ENCODE measurements at regions not wholly inside any gene's neighbourhood (a gene's known extent, or its start where the extent isn't known, plus 50 kb on each side); places are given as distances from the start of the nearest gene placed in this dataset.
"Not testable (repeated sequence)": the region's sequence is repeated elsewhere in the genome, so short reads cannot be mapped to it uniquely, and the experiment has no call there.

- CTCF ChIA-PET: no interaction called here
- no peak for TF ChIP-seq CTCF (IDR thresholded peaks at IDR 0.05; ENCODE audit: control extremely low read depth, extremely low read depth, low read depth, missing control alignments)
- POLR2A ChIA-PET: interaction anchor here (0.7 kb wide), 1 partner anchor 9 kb away, joined by 4 read pairs; no protein-coding TSS in a partner anchor
- no peak for DNase-seq (ENCODE audit: extremely low spot score)
Observed at GRCh38 chr4:144851948-144852347, 206.0 kb downstream of the HHIP start.

GRCh38 chr4:144861471-144861870 is 215.5 kb downstream of the HHIP start:
- ChIA-PET POLR2A (interaction anchor here (0.5 kb wide), 1 partner anchor 10 kb away, joined by 4 read pairs; no protein-coding TSS in a partner anchor), CTCF (no interaction called here)
- no peak for TF ChIP-seq CTCF (IDR thresholded peaks at IDR 0.05; ENCODE audit: control extremely low read depth, extremely low read depth, low read depth, missing control alignments)
- DNase-seq (ENCODE audit: extremely low spot score): no peak

- no peak for DNase-seq (ENCODE audit: extremely low spot score)
- no peak for TF ChIP-seq CTCF (IDR thresholded peaks at IDR 0.05; ENCODE audit: control extremely low read depth, extremely low read depth, low read depth, missing control alignments)
Observed at GRCh38 chr4:144862210-144862609, 216.3 kb downstream of the HHIP start.

DNA sequence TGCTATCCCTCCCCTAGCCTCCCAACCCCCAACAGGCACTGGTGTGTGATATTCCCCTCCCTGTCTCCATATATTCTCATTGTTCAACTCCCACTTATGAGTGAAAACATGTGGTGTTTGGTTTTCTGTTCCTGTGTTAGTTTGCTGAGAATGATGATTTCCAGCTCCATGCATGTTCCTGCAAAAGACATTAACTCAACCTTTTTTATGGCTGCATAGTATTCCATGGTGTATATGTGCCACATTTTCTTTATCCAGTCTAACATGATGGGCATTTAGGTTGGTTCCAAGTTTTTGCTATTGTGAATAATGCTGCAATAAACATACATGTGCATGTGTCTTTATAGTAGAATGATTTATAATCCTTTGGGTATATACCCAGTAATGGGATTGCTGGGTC is 218.9 kb downstream of the HHIP start:
- CTCF ChIA-PET: interaction anchor here (0.7 kb wide), 1 partner anchor 77 kb away, joined by 3 read pairs; no protein-coding TSS in a partner anchor
- POLR2A ChIA-PET; DNase-seq (ENCODE audit: extremely low spot score): not testable (repeated sequence)

More at GRCh38 chr4:144862210-144862609, 216.3 kb downstream of the HHIP start:
- ChIA-PET CTCF (no interaction called here), POLR2A (no interaction called here)

DNA sequence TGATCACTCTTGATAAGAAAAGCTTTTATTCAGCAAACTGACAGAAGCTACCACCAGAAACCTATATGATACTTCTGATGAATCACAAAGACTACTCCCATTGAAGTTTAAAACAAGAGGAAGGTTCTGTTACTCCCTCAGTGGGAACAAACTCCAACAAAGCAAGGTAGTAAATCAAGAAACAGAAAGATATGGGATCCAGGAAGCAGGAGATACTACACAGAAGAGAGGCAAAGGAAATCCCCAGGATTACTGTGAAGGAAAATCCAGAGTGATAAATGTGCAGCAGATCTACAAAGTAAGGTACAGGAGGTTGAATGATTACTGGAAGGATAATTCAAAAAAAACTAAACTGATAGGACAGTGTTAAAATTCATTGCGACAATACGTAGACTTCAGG is 222.4 kb downstream of the HHIP start:
- DNase-seq (ENCODE audit: extremely low spot score): no peak
- CTCF ChIA-PET: no interaction called here
- POLR2A ChIA-PET: no interaction called here
- no peak for TF ChIP-seq CTCF (IDR thresholded peaks at IDR 0.05; ENCODE audit: control extremely low read depth, extremely low read depth, low read depth, missing control alignments)

GRCh38 chr4:144872508-144873225 is 225.3 kb downstream of the ANAPC10 start:
- TF ChIP-seq CTCF (IDR thresholded peaks at IDR 0.05; ENCODE audit: control extremely low read depth, extremely low read depth, low read depth, missing control alignments): no peak
- POLR2A ChIA-PET: no interaction called here
- no peak for DNase-seq (ENCODE audit: extremely low spot score)
- CTCF ChIA-PET: interaction anchor here (0.6 to 1.8 kb wide), 2 partner anchors 8 to 15 kb away, joined by 3 to 4 read pairs; no protein-coding TSS in a partner anchor

DNA sequence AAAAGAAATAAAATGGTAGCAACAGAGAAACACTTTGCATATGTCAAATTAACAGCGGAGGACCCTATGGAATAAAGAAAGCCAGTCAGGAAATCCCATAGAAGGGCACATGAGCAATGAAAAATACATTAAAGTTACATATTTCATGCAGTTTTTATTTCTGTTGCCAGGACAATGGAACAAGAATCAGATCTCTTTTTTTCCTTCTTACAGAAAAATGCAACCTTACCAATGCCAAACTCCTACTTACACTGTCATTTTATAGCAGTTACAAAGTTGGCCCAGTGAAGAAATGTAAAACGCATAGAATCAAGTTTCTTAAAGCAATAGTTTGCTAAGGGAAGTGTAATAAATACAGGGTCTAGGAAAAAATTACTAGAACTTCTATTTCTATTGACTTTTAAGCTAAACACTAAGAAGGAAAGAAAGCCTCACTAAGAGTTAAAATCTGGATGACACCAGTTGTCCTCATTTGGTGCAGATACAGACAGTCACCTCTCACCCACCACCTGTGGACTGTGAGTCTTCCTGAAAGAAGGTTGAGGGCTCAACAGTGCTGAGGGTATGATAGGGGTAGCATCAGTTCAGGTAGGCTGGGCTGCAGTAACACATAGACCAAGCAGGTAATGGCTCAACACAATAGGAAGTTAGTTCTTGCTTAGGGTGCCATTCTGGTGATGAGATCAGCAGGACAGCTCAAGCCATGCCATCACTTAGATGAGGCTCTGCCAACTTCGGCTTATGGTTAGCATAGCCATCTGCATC is 224.6 kb downstream of the ANAPC10 start:
- CTCF ChIA-PET: interaction anchor here (0.6 to 1.8 kb wide), 3 partner anchors 8 to 16 kb away, joined by 3 to 4 read pairs (median 3); no protein-coding TSS in a partner anchor
- DNase-seq (ENCODE audit: extremely low spot score): no peak
- POLR2A ChIA-PET: no interaction called here
- TF ChIP-seq CTCF (IDR thresholded peaks at IDR 0.05; ENCODE audit: control extremely low read depth, extremely low read depth, low read depth, missing control alignments): no peak
